Ovary (tissue), 3 donors: ENCODE measurements at regions not wholly inside any gene's neighbourhood (a gene's known extent, or its start where the extent isn't known, plus 50 kb on each side); places are given as distances from the start of the nearest gene placed in this dataset.

ENCODE experiments used
- CTCF ChIP-seq, 3 donors: fragments of 450-650 bp in 2 of 3; fragments of 200-600 bp in 1 of 3; IDR thresholded peaks; one replicate each; pipeline versions ENCODE4 v1.5.1 to v1.8.0; 2016 to 2022; ENCODE audit warnings: antibody characterized with exemption in 3 of 3, mild to moderate bottlenecking in 1 of 3
- POLR2A ChIP-seq: fragments of 450-650 bp; IDR thresholded peaks from one replicate; pipeline ENCODE4 v1.6.1; 2017; ENCODE audit warnings: antibody characterized with exemption, mild to moderate bottlenecking, moderate library complexity
- donor health status: DM: no; HTN: no; CAD: no.

- TF ChIP-seq CTCF (IDR thresholded peaks at IDR 0.05) (no peak), POLR2A (no peak)
These were observed 166.3 kb upstream of the UBE3A start for GRCh38 chr15:25605151-25605550.
